ENCODE measurements at regions not wholly inside any gene's neighbourhood (a gene's known extent, or its start where the extent isn't known, plus 50 kb on each side); places are given as distances from the start of the nearest gene placed in this dataset.

DNA sequence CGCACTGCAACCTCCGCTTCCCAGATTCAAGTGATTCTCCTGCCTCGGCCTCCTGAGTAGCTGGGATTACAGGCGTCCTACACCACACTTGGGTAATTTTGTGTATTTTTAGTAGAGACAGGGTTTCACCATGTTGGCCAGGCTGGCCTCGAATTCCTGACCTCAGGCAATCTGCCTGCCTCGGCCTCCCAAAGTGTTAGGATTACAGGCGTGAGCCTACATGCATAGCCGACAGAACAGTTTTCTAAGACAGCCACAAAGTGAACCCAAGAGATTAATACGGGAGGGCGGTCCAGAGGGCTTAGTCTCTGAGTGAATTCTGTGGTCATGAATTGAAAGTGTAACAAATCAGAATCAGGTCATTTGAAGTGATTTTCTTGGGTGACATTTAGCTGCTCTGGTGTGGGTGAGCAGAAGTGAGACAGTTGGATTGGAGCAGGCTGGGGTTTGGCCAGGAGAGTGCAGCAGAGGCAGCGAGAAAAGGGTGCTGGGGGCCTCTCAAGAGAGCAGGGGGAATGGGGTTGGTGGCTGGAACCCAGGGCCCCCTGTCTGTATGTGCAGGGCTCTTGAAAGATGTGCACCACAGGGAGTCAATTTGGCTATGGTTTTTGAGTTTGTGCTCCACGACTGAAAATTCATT, 231.4 kb upstream of the WSCD1 start:
- Histone ChIP-seq H3K4me3 (no peak overlapping the region), H3K36me3 (no peaks in the 10 kb centered on the region), H3K27ac (replicated peaks in 1 of 4) (no peak overlapping the region), H3K27me3 (peaks cover 0 to 8% (median 0%) of the 10 kb centered on the region in 4 donors), H3K4me1 (no peaks in the 10 kb centered on the region), H3K9me3 (no peaks in the 10 kb centered on the region)
- 69% methylated on average over 12 of the region's 12 CpGs for WGBS
- intact Hi-C loops (cut with DNase I) = no loop called here
- peak; percentile 90 for DNase-seq (ENCODE audit: extremely low spot score)
- no peak for TF ChIP-seq POLR2A (IDR thresholded peaks at IDR 0.05; ENCODE audit: low read depth)
- TF ChIP-seq, protein P1, sequence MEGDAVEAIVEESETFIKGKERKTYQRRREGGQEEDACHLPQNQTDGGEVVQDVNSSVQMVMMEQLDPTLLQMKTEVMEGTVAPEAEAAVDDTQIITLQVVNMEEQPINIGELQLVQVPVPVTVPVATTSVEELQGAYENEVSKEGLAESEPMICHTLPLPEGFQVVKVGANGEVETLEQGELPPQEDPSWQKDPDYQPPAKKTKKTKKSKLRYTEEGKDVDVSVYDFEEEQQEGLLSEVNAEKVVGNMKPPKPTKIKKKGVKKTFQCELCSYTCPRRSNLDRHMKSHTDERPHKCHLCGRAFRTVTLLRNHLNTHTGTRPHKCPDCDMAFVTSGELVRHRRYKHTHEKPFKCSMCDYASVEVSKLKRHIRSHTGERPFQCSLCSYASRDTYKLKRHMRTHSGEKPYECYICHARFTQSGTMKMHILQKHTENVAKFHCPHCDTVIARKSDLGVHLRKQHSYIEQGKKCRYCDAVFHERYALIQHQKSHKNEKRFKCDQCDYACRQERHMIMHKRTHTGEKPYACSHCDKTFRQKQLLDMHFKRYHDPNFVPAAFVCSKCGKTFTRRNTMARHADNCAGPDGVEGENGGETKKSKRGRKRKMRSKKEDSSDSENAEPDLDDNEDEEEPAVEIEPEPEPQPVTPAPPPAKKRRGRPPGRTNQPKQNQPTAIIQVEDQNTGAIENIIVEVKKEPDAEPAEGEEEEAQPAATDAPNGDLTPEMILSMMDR (IDR thresholded peaks at IDR 0.05) = no peak
- no peak for TF ChIP-seq POLR2AphosphoS5 (IDR thresholded peaks at IDR 0.05)
- TF ChIP-seq EP300 (IDR thresholded peaks at IDR 0.05) = no peak

DNA sequence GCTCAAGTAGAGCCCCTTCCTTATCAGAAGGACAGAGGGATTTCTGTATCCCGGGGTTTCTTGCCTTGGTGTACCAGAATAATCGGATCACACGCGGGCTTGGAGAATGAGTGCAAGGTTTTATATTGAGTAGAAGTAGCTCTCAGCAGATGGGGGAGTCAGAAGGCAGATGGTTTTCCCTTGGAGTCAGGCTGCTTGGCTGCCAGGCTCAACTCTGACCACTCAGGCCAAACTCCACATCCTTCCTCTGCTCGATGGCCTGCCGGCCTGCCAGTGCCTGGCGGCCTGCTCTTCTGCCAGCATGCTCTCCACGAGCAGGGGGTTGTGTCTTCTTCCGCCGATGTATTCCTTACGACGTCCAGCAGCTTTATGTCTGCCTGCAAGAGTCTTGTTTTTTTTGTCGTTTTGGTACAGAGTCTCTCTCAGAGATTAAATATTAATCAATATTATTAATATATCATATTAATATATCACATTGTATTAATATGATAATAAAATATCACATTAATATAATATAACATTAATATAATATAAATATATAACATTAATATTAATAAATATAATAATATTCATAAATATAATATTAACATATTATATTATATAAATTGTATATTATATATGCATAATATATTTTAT, 229.2 kb upstream of the WSCD1 start:
- intact Hi-C loops (cut with DNase I) = no loop called here
- H3K9me3 ChIP-seq = no peaks in the 10 kb centered on the region
- H3K4me1 ChIP-seq = no peaks in the 10 kb centered on the region
- 88% methylated on average over 13 of the region's 13 CpGs for WGBS
- H3K27me3 ChIP-seq = peaks cover 0 to 4% (median 0%) of the 10 kb centered on the region in 4 donors
- no peak for TF ChIP-seq POLR2AphosphoS5 (IDR thresholded peaks at IDR 0.05)
- no peak for TF ChIP-seq POLR2A (IDR thresholded peaks at IDR 0.05; ENCODE audit: low read depth)
- TF ChIP-seq EP300 (IDR thresholded peaks at IDR 0.05) = no peak
- TF ChIP-seq, protein P1 (IDR thresholded peaks at IDR 0.05) = no peak
- peak; percentile 87 for DNase-seq (ENCODE audit: extremely low spot score)
- H3K36me3 ChIP-seq = no peaks in the 10 kb centered on the region
- no peak overlapping the region for H3K4me3 ChIP-seq
- no peak overlapping the region for H3K27ac ChIP-seq (replicated peaks in 1 of 4)

DNA sequence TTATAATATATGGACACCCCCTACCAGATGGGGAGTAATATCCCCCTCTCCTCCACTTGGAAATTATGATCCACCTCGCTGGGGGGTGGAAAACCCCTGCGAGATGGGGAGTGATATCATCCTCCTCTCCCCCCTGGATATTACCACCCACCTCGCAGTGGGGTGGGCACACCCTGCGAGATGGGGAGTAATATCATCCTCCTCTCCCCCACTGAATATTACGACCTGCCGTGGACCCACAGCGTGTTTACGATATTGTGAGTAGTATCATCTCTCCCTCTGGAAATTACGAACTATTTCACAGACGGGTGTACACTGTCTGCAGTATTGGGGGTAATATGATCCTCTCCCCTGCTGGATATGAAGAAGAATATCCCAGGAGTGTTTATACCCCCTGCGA, 228.3 kb upstream of the WSCD1 start:
- intact Hi-C loops (cut with DNase I) = no loop called here
- WGBS = 87% methylated on average over 11 of the region's 11 CpGs
- H3K36me3 ChIP-seq = no peaks in the 10 kb centered on the region
- no peak overlapping the region for H3K27ac ChIP-seq (replicated peaks in 1 of 4)
- peak; percentile 77 for DNase-seq (ENCODE audit: extremely low spot score)
- no peaks in the 10 kb centered on the region for H3K9me3 ChIP-seq
- no peaks in the 10 kb centered on the region for H3K4me1 ChIP-seq
- H3K27me3 ChIP-seq = no peaks in the 10 kb centered on the region
- TF ChIP-seq, protein P1 (IDR thresholded peaks at IDR 0.05) = no peak
- no peak for TF ChIP-seq POLR2AphosphoS5 (IDR thresholded peaks at IDR 0.05)
- no peak overlapping the region for H3K4me3 ChIP-seq

DNA sequence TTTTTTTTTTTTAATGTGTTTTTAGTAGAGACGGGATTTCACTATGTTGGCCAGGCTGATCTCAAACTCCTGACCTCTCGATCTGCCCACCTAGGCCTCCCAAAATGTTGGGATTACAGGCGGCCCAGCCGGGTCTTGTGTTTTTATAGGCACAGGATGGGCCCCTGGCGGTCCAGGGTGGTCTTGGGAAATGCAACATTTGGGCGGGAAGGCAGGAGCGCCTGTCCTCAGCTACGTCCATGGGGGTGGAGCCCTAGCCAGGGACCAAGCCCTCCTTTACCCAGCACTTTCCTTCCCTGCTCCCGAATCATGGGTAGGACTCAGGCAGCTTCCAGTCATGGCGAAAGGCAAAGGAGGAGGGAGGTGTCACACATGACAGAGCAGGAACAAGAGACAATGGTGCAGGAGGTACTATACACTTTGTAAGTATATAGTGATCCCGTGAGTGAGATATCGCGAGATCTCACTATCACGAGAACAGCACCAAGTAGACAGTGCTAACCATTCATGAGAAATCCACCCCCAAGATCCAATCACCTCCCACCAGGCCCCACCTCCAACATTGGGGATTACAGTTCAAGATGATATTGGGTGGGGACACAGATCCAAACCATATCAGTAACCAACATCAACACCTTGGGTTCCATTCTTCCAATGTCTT, 226.7 kb upstream of the WSCD1 start:
- Histone ChIP-seq H3K27ac (replicated peaks in 1 of 4) (no peak overlapping the region), H3K4me1 (no peaks in the 10 kb centered on the region), H3K4me3 (no peak overlapping the region), H3K9me3 (no peaks in the 10 kb centered on the region), H3K36me3 (no peaks in the 10 kb centered on the region), H3K27me3 (no peaks in the 10 kb centered on the region)
- TF ChIP-seq POLR2A (IDR thresholded peaks at IDR 0.05; ENCODE audit: low read depth) (no peak), POLR2AphosphoS5 (IDR thresholded peaks at IDR 0.05) (no peak), EP300 (IDR thresholded peaks at IDR 0.05) (no peak)
- TF ChIP-seq, protein P1 (IDR thresholded peaks at IDR 0.05) = no peak
- DNase-seq (ENCODE audit: extremely low spot score) = peak; percentile 85
- intact Hi-C loops (cut with DNase I) = no loop called here
- WGBS = 89% methylated on average over 14 of the region's 14 CpGs

Data from esophagus muscularis mucosa (tissue), 4 donors.